Stimulated activated CD4-positive, alpha-beta T cell treated with anti-CD3 and anti-CD28 coated beads, Interleukin-2, amount 100 ng/mL, for 24 hours (primary cell): ENCODE measurements at regions not wholly inside any gene's neighbourhood (a gene's known extent, or its start where the extent isn't known, plus 50 kb on each side); places are given as distances from the start of the nearest gene placed in this dataset.

ENCODE experiments used
- DNase-seq, 2 donors: peaks; one replicate each; pipeline ENCODE4 v3.0.0-alpha.2; 2020

- no peak for DNase-seq
Measured at GRCh38 chr3:10741891-10742671, 73.9 kb upstream of the SLC6A11 start.

DNA sequence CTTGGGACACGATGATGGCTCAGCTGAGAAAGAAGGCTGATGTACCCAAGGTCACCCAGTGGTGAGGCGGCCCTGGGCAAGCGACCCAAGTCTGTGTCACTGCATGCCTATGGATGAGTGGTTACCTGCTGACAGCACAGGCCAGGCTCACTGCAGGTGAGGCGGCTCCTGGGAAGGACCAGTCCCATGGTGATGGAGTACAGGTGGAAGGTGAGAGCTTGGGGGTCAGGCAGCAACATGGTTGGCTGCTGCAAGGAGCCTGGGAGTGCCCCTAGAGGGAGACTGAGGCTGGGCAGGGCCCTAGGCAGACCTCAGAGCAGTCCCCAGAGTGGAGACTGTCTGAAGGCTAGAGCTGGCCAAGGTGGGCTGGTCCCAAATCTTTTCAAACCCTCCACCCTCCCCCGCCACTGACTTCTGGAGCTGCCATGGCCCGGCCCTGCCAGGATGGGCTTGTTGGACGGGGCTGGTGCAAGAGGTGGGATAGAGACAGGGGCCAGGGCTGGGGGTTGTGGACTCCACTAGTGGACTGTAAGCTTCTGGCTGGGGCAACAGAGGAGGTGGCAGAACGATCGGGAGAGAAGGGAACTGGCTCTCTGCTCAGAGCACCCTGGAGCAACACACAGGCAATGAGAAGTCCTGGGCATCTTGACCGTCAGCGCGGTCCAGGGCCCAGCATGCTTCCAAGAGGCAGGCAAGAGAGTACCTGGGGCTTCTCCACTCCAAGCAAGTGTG is 72.5 kb upstream of the SLC6A11 start:
- no peak for DNase-seq

- DNase-seq = peak in 1 of 2 donors; percentile 27
Measured at GRCh38 chr3:10744098-10744465, 71.9 kb upstream of the SLC6A11 start.

DNA sequence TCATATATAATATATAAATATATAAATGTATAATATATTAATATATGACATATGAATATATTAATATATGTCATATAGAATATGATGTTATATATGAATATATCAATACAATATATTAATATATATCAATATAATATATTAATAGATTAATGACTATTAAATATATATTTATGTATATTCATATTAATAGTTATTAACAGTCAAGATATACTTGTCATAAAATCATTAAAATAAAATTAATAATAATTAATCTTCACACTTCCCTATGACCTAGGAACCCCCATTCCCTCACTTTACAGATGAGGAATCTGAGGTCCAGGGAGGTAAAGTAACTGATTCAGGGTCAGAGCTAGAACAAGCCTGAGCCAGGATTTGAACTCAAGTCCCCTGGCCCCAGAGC is 70.6 kb upstream of the SLC6A11 start:
- DNase-seq = no peak

DNA sequence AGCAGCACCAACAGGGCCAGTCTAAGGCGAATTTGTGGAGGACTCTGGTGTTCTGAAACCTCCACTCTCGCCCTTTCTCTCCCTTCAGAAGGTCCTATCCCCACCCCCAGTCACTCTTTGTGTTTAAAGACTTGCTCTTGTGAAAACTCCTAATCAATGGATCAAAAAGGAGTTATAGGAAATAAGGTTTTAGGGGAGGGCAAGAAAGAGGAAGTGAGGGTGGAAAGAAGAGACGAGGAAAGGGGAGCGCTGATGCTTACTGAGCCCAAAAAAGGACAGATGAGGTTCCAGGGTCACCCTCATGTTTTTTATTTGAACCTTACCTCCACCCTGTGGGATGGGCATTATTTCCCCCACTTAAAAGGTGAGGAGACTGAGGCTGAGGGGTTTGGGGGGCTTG is 70.0 kb upstream of the SLC6A11 start:
- no peak for DNase-seq

GRCh38 chr3:10746684-10747083 is 69.3 kb upstream of the SLC6A11 start:
- no peak for DNase-seq

GRCh38 chr3:10747341-10747740 is 68.7 kb upstream of the SLC6A11 start:
- no peak for DNase-seq

- no peak for DNase-seq
Measured at GRCh38 chr3:10748040-10748439, 68.0 kb upstream of the SLC6A11 start.

DNA sequence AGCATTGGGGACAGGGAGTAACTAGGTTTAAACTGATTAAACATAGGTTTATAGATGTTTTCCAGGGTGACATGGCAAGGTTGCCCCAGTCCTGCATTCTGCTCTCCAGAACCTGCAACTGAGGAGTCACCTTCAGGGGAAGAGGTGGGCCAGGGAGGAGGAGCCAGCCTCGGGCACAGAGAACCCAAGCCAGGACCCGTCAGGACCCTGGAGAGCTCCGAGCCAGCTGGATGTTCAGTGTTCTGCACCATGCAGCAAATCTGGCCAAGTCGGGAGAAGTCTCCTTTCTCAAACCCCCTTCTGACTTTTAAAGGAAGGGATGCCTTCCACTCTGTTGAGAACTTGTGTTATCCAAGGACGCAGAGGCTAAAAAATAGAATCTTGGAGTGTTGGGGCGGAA is 62.1 kb upstream of the SLC6A11 start:
- peak; percentile 49 to 64 for DNase-seq

- DNase-seq = no peak
Measured at GRCh38 chr3:10756546-10756945, 59.5 kb upstream of the SLC6A11 start.

GRCh38 chr3:10757021-10757820 is 58.8 kb upstream of the SLC6A11 start:
- no peak for DNase-seq

DNA sequence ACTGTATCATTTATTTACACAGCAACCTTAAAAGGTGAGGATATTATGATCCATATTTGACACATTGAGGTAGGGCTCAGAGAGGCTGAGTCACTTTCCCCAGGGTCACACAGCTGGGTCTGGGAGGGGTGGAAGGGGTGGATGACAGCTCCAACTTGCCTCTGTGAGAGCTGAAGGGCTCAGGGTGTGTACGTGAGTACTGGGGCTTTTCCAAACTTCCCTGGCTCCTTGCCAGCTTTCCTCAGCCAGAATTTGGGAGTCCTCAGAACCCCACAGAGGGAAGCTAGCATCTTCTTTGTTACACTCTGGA is 58.3 kb upstream of the SLC6A11 start:
- peak in 1 of 2 donors; percentile 23 for DNase-seq

GRCh38 chr3:10758304-10759037 is 57.6 kb upstream of the SLC6A11 start:
- peak; percentile 56 to 59 for DNase-seq

DNA sequence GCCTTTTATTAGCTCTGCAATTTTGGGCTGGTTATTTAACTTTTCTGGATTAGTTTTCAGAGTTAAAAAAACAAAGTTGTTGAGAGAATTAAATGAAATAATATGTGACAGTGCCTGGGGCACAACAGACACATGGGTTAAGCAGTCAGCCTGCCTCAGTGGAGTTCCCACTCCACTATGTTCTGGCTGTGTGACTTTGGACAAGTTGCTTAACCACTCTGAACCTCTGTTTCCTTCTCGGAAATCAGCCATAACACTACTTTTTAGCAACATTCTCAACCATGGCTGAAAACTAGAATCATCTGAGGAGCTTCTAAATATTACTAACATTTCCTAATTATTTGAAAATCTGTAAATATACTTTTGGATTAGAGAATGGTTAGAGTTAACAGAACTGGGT is 56.5 kb upstream of the SLC6A11 start:
- no peak for DNase-seq

- DNase-seq = no peak
Measured at GRCh38 chr3:10760199-10760598, 55.8 kb upstream of the SLC6A11 start.

GRCh38 chr3:10761583-10761982 is 54.4 kb upstream of the SLC6A11 start:
- no peak for DNase-seq

- no peak for DNase-seq
Measured at GRCh38 chr3:10762116-10762515, 53.9 kb upstream of the SLC6A11 start.

DNA sequence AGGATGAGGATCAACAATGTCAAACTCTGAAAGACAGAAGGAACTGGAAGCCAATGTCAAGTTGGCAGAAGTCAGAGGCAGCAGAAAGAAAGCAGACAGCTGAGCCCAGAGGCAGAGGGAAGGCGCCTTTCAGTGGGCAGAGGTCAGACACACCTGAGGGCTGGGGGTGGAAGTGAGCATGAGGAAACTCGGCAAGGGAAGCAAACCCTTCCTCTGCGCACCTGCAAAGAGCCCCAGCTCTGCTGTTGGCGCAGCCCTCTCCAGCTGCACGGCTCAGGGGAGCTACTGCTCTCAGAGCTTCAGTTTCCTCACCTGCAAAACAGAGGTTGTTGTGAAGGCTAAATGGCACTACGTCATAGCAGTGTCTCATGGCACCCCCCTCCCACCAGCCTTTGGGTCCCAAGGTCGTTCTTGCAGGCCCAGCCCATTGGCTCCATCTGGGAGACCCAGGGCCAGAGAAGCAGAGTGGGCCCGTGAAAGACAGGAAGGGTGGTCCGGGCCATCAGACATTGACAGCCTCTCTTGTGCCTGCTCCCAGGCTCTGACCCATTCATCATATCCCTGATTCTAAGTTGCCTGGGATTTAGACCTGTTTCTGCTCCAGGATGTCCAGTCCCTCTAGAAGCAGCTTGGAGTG is 53.3 kb upstream of the SLC6A11 start:
- no peak for DNase-seq

- no peak for DNase-seq
Measured at GRCh38 chr3:10763248-10763620, 52.8 kb upstream of the SLC6A11 start.

DNA sequence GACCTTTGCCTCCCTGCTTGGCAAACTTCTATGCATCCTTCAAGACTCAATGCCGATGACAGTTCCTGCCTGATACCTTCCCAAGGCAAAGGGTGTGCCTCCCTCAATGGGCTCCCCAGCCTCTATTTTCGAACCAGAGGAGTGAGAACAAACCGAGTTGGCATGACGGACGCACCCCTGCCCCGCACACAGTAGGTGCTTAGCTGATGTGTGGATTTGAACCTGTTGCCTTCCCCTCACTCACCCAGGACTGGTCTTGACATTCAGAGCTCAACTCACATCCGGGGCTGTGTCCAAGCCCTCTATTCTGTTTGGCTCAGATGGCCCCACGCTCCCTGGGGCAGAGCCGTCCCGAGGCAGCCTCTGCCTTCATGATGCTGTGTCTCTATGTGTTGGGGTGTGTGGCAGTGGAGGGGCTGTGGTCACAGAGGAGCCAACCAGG is 52.2 kb upstream of the SLC6A11 start:
- DNase-seq = no peak

DNA sequence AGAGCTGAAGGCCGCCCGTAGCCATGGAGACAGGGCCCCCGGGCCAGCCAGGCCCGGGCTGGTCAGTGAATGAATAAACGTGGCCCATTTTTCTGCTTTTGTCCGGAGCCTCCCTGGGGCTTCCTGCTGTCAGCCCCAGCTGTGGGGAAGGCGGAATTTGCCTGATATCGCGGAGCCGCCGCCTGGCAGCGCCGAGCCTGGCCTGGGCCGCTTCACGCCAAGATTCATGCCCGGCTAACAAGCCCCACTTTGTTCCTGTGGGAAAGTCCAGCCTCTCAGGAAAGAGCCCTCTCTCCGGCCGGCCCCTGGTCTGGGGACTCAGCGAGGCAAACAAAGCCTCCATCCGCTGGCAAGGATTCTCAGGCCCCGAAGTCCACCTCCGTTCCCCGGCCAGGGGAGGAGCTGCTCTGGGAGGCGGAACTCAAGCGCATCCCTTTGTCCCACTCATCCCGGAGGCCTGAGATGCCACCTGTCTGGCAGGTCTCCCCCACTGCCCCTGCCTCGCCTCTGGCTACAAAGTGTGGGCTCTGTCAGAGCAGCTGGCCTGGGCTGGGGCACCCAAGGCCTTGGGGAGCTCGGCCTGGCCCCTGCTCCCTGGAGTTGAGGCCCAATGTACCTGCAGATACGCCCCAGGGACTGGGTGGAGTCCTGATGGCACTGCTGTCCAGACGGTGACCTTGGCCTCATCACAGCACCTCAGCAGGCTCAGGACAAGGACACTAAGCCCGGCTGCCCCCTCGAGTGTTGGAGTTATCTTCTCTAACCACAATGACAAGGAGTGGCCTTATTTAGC is 51.6 kb upstream of the SLC6A11 start:
- no peak for DNase-seq
